GM23338 (cell line): ENCODE measurements at regions not wholly inside any gene's neighbourhood (a gene's known extent, or its start where the extent isn't known, plus 50 kb on each side); places are given as distances from the start of the nearest gene placed in this dataset.

Source experiments
- CREB1 ChIP-seq: fragments of 250-450 bp; sonication (Bioruptor Pico); IDR thresholded peaks from 2 replicates; pipeline ENCODE4 v1.5.0; 2020; ENCODE audit warnings: low read depth, mild to moderate bottlenecking, moderate library complexity
- EZH2 ChIP-seq: fragments of 200-600 bp; sonication (generic); IDR thresholded peaks from one replicate; pipeline ENCODE4 v1.8.0; 2017; ENCODE audit warnings: antibody characterized with exemption, mild to moderate bottlenecking, low read depth; ENCODE audit not compliant: unreplicated experiment
- EZH2phosphoT487 ChIP-seq: fragments of 200-600 bp; sonication (generic); IDR thresholded peaks from one replicate; pipeline ENCODE4 v1.8.1; 2018; ENCODE audit warnings: antibody characterized with exemption; ENCODE audit not compliant: unreplicated experiment
- JUNB ChIP-seq: IDR thresholded peaks from one replicate; pipeline ENCODE4 v1.6.1; 2016; ENCODE audit warnings: antibody characterized with exemption; ENCODE audit not compliant: unreplicated experiment
- NANOG ChIP-seq: IDR thresholded peaks from 2 replicates; pipeline ENCODE4 v1.6.1; 2016; ENCODE audit warnings: antibody characterized with exemption, borderline replicate concordance
- POLR2AphosphoS5 ChIP-seq: IDR thresholded peaks from 2 replicates; pipeline ENCODE4 v1.6.1; 2016; ENCODE audit warnings: antibody characterized with exemption, low read depth
- STAT1 ChIP-seq: IDR thresholded peaks from one replicate; pipeline ENCODE4 v1.6.1; 2016; ENCODE audit warnings: antibody characterized with exemption; ENCODE audit not compliant: unreplicated experiment
- ZNF114 ChIP-seq: fragments of 250-450 bp; sonication (Bioruptor Pico); IDR thresholded peaks from 2 replicates; pipeline ENCODE4 v1.5.0; 2020; ENCODE audit warnings: mild to moderate bottlenecking, moderate library complexity
- ZNF331 ChIP-seq: fragments of 250-450 bp; sonication (Bioruptor Pico); IDR thresholded peaks from 2 replicates; pipeline ENCODE4 v1.5.0; 2020; ENCODE audit warnings: low read depth, mild to moderate bottlenecking, moderate library complexity
- TF ChIP-seq, protein P1 (sequence below), 2 experiments: fragments of 200-600 bp in 1 of 2; sonication (generic) in 1 of 2; conservative IDR thresholded peaks; 2 replicates each; pipeline versions ENCODE4 v1.5.1 to v1.6.1; 2016 to 2017; ENCODE audit warnings: antibody characterized with exemption in 2 of 2, low read depth in 2 of 2, mild to moderate bottlenecking in 2 of 2, moderate library complexity in 1 of 2
- TF ChIP-seq, protein P2 (sequence below): IDR thresholded peaks from one replicate; pipeline ENCODE4 v1.6.1; 2018; ENCODE audit warnings: antibody characterized with exemption; ENCODE audit not compliant: unreplicated experiment
- TF ChIP-seq, protein P3 (sequence below): IDR thresholded peaks from 2 replicates; pipeline ENCODE4 v1.6.1; 2016; ENCODE audit warnings: antibody characterized with exemption

DNA sequence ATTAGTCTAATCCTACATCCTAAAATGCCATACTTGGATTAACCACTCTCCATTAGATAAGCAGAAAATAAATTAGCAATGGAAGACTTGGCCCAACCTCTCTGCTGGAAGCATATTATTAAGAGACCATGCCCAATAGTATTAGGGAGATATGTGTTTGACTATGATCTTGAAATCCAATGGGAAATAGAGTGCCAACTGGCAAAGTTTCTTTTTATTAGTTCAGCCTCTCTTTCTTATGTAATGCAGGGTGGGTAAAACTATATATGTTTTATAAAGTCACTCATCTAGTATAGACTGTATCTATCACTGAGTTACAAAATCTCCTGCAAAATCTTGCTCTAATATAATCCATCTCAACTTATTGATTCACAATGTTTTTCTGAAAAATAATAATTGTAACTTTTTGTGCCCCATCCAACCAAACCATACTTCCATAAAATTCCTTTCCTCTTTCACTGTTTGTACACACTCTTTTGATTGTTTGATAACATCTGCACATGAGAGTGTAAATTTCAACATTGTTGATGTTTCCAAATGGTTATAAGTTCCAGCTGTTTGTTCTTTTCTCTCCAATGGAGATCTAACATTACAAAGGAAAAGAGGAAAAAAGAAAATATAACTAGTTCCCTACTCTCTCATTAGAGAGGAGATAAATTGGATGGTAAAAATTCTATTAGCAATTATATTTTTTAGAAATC lies 408.1 kb upstream of the ADGRL2 start:
- TF ChIP-seq, protein P1, sequence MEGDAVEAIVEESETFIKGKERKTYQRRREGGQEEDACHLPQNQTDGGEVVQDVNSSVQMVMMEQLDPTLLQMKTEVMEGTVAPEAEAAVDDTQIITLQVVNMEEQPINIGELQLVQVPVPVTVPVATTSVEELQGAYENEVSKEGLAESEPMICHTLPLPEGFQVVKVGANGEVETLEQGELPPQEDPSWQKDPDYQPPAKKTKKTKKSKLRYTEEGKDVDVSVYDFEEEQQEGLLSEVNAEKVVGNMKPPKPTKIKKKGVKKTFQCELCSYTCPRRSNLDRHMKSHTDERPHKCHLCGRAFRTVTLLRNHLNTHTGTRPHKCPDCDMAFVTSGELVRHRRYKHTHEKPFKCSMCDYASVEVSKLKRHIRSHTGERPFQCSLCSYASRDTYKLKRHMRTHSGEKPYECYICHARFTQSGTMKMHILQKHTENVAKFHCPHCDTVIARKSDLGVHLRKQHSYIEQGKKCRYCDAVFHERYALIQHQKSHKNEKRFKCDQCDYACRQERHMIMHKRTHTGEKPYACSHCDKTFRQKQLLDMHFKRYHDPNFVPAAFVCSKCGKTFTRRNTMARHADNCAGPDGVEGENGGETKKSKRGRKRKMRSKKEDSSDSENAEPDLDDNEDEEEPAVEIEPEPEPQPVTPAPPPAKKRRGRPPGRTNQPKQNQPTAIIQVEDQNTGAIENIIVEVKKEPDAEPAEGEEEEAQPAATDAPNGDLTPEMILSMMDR (conservative IDR thresholded peaks at IDR 0.05; ENCODE audit: low read depth in 2 of 2): no peak
- TF ChIP-seq EZH2 (no peak), JUNB (no peak), STAT1 (no peak), EZH2phosphoT487 (no peak), CREB1 (CRISPR knock-in tag) (no peak), POLR2AphosphoS5 (no peak), ZNF331 (CRISPR knock-in tag) (no peak), ZNF114 (CRISPR knock-in tag) (no peak), NANOG (no peak)
- TF ChIP-seq, protein P2, sequence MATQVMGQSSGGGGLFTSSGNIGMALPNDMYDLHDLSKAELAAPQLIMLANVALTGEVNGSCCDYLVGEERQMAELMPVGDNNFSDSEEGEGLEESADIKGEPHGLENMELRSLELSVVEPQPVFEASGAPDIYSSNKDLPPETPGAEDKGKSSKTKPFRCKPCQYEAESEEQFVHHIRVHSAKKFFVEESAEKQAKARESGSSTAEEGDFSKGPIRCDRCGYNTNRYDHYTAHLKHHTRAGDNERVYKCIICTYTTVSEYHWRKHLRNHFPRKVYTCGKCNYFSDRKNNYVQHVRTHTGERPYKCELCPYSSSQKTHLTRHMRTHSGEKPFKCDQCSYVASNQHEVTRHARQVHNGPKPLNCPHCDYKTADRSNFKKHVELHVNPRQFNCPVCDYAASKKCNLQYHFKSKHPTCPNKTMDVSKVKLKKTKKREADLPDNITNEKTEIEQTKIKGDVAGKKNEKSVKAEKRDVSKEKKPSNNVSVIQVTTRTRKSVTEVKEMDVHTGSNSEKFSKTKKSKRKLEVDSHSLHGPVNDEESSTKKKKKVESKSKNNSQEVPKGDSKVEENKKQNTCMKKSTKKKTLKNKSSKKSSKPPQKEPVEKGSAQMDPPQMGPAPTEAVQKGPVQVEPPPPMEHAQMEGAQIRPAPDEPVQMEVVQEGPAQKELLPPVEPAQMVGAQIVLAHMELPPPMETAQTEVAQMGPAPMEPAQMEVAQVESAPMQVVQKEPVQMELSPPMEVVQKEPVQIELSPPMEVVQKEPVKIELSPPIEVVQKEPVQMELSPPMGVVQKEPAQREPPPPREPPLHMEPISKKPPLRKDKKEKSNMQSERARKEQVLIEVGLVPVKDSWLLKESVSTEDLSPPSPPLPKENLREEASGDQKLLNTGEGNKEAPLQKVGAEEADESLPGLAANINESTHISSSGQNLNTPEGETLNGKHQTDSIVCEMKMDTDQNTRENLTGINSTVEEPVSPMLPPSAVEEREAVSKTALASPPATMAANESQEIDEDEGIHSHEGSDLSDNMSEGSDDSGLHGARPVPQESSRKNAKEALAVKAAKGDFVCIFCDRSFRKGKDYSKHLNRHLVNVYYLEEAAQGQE: no peak
- TF ChIP-seq, protein P3, sequence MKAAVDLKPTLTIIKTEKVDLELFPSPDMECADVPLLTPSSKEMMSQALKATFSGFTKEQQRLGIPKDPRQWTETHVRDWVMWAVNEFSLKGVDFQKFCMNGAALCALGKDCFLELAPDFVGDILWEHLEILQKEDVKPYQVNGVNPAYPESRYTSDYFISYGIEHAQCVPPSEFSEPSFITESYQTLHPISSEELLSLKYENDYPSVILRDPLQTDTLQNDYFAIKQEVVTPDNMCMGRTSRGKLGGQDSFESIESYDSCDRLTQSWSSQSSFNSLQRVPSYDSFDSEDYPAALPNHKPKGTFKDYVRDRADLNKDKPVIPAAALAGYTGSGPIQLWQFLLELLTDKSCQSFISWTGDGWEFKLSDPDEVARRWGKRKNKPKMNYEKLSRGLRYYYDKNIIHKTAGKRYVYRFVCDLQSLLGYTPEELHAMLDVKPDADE: no peak
